Fibroblast of skin of scalp (primary cell): ENCODE measurements at regions not wholly inside any gene's neighbourhood (a gene's known extent, or its start where the extent isn't known, plus 50 kb on each side); places are given as distances from the start of the nearest gene placed in this dataset.
A peak's percentile ranks its signal among the peaks of the same experiment; 100 is the strongest.

Experiments
- DNase-seq: peaks from one replicate; pipeline ENCODE4 v3.0.0-alpha.2; 2013

DNA sequence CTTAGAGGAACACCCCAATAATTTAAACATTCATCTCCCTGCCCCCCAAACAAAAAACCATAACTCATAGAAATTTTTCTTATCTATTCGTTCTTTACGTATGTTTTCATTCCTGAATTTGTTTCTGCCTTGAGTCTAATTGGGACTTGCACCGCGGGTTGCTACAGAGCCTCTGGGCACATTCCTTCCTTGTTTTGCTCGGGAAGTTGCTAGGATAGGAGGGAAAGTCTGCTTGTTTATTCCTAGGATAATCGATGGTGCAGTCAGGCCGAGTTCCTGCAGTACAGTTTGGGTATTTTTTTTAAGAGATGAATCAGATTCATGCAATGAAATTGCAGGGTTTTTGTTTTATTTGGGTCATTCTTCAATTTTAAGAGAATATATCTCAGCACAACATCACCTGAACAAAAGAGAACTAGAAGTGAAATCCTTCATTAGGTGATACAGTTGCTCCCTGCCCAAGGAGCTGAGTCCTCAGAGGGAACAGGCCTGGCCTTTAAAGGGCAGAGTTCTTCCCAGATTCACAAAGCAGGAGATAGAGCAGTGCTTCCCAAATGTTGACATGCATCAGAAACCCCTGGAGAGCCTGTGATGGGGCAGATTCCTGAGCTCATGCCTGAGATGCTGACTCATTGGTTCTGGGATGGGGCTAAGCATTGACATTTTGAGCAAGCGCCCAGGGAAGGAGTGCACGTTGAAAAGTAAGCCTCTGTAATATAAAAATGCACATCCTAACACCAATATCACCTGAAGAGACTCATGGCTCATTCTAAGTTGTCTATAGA is 114.9 kb upstream of the FAM9B start:
- DNase-seq: peak; percentile 89

DNA sequence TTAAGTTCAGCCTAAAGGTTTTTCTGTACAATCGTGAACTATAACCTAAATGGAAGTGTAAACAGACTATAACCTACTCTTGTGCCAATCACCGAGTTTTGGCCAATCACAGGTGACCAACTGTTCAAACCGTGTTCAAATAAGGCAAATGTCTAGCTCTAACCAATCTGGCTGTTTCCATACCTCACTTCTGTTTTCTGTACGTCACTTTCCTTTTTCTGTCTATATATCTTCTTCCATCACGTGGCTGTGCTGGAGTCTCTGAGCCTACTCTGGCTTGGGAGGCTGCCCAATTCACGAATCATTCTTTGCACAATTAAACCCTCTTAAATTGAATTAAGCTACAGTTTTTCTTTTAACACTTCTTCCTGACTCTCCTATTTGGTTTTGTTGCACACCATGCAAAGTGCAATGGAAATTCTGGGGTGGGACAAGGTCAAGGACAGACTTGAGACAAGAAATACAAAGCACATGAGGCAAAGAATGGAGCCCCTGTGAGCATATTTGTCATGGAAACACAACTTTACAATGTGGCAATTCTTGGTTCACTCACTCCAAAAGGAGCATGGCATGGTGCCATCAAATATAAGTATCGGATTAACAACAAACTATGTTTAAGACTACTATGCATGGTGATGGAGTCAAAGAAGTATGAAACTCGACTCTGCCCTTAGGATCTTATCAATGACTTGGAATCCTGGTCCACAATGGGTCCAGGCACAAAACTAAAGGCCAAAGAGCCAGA is 115.7 kb upstream of the FAM9B start:
- DNase-seq: peak; percentile 66

DNA sequence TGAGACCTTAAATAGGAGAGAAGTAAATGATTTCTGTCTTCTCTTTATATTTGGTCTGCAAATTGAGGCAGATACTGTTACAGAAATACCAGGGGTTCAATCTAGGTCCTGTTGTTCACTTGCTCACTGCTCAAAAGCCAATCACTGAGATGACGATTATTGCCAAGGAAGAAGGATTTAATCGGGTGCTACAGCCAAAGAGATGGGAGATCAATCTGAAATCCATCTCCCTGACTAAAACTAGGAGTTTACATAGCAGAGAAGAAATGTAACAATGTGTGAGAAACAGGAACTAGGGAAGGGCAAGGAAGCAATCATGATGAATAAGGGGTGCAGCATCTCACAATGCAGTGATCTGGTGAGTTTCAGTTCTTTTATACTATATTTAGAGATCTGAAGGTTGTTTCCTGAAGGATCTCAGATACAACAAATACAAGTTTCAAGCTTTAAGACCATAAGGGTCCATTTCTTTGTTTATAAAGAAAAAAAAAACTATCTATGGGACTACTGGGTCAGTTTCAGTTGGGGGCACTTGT is 117.9 kb upstream of the FAM9B start:
- DNase-seq: no peak

DNA sequence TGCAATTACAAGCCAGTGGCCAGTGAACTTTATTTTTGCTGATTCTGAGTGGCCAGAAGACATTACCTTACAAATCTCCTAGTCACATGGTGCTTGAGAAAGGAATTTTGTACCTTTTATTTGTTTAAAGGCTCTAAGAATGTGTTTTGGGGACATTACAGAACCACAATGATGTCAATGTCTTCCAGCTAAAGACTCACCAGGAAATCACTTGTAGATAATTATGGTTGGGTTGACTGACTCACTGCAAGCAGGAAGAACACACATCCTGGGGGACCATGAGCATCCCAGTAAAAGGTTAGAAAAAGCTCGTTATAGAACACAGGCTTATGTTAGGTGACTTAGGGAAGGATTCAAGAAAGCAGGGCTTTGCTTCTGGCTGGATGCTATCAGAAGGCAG is 119.4 kb upstream of the FAM9B start:
- no peak for DNase-seq

DNA sequence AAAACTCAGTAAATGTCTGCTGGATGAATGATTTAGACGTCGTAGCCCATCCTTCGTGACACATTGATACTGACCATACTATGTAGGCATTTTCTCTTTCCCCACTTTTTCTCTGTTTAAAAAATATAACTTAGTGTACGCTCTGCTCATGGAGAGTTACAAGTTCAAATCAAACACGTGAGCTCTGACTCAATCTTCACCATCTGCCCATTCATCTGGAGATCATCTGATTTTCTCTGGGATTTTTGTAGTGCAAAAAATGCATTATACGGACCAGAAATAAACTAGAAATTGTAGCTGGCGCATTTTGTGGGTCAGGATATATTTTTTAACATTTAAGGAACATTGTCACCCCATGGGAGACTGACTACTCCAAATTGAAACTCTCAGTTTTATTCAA is 124.7 kb upstream of the FAM9B start:
- DNase-seq: no peak

DNA sequence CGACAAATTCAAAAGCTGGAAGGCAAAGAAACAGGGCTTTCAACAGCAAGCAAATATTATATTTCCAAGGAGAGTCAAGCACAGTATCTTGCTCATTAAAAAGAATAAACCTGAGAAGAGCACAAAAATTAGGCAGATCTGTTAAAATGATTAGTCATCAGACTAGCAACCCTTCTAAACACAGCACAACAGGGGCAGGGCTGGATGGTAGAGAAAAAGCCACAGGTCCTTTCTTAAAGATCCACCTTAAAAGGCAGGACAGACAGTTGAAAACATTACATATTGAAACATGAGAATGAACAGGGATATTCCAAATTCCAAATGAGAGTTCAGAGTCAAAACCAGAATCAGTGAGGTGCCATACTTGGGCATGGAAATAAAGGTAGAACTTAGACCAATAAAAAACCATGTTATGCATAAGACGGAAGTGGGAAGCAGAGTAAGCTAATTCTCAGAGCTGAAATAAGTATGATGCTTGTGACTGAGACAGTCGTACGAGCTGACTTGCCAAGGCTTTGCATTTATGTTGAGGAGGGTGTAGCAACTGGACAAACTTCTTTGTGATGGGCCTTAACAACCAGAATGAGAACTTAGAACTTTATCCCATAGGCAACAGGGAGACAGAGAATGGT is 126.9 kb upstream of the FAM9B start:
- DNase-seq: no peak

DNA sequence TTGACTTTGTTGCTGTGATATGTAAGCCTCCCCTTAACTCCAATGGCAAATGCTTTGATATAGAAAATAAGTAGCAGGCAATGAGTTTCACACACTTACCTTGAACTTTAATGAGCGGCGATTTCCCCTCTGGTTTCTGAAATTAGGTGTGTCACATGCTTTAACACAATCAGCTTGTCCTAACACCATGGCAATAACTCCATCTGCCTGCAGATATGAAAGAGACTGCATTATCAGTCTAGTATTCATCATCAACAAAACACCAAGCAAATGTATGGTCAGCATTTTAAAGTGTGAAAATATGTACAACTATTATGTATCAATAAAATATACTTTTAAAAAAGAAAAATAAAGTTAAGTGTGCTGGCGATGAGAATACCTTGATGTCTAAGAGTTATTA is 128.8 kb upstream of the FAM9B start:
- no peak for DNase-seq

DNA sequence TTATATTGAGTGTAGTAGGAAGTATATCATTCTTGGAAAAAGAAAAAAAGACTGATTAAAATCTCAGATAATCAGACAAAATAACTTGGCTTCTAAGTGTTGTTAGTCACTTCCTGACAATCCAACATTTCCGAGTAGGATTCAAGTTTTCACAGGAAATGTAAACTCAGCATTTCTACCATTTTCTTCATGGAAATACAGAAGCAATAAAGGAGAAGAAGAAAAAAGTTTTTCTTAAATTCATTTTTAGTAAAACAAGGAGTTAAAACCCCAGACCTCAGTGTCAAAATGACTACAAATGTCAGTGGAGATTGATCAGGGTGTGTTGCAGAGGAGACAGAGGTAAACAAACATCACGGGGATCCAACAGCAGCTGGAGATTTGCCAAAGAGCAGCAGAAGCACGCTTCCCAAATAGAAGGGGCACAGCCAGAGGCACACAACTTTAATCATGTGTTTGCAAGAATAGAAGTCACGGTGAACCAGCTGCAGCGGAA is 129.3 kb upstream of the FAM9B start:
- no peak for DNase-seq

DNA sequence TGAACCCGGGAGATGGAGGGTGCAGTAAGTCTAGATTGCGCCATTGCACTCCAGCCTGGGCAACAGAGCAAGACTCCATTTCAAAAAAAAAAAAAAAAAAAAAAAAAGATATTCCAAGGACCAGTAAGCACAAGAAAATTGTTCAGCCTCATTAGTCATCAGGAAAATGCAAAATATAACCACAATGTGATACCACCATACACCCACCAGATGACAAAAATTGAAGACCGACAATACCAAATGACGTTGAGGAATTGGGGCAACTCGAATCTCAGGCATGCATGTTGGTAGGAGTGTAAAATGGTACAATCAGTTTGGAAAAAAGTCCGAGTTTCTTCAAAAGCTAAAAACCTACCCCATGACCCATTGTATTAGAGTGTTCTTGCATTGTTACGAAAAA is 130.2 kb upstream of the FAM9B start:
- DNase-seq: no peak

DNA sequence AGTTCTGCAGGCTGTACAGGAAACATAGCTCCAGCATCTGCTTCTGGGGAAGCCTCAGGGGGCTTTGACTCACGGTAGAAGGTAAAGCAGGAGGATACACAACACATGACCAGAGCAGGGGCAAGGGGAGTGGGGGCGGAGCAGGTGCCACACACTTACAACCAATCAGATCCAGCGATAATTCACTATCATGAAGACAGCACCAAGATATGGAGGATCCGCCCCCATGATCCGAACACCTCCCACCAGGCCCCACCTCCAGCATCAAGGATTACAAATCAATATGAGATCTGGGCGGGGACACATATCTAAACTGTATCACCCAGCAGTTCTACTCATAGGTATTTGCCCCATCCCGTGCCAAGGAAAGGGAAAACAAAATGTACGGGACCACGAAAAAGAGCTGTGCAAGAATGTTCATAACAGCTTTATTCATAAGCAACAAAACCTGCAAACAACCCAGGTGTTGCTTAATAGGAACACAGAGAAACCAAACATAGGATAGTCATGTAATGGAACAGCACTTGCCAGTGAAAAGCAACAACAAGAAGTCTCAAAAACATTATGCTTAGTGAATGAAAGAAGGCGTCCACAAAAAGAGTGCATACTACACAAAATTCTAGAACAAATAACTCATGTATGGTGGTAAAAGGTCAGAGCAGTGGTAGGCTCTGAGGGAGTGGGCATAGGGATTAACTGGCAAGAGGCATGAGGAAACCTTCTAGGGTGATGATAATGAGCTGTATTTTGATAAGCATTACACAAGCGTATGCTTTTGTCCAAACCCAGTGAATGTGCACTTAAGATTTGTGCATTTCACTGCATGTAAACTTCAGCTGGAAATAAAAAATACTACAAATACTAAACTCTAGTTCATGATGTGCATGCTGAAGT is 130.9 kb upstream of the FAM9B start:
- no peak for DNase-seq

DNA sequence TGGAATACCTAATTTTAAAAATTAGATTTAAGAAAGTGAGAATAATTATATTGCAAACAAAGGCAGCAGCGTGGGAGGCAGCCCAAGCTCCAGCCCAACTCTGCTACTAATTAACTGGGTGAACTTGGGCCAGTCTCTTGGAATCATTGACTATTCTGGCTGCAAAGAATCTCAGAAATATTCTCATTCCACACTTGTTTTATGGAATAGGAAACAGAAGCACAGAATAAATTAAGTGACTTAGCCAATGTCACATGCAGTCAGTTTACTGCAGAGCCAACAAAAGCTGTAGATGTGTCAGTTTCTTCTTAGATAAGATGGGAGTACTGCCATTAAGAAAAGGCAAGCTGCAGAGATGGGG is 132.6 kb upstream of the FAM9B start:
- DNase-seq: no peak

DNA sequence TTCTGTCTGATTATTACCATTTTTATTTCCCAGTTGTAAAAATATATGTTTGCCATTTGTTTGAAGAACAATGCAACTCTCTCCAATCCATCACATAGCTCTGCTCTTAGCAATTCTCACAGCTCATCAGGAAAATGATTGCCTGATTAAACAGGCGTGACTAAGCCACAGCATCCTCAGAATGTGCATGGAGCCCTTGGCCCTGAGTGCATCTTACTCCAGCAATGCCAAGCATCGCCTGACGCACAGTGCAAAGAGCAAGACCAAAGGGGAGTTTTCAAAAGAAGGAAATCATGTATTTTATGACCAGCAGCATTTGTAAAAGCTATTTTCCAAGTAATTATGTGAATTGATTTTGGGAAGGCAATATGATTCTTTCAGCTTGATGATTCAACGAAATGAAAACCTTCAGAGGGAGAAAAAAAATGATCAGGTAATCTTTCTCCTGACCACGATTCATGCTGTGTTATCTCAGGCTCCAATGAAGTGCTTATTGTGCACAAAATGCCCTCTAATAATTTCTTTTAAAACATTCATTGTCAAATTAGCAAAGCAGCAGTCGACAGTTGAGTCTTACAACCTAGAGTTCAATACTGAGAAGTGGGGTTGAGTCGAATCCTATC is 138.0 kb upstream of the FAM9B start:
- DNase-seq: peak; percentile 37

DNA sequence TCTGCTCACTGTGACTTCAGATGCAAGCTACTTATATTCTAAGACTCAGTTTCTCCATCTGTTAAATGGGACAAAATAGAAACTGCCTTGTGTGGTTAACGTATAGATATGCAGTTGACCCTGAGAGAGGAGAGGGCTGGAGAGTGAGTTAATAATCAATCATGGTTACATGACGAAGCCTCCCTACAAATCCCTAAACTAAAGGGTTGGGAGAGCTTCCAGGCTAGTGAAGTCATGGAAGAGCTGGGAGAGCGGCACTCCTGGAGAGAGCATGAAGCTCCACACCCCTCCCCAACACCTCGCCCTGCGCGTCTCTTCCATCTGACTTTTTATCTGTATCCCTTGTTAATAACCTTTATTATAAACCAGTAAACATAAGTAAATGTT is 138.5 kb upstream of the FAM9B start:
- DNase-seq: no peak

DNA sequence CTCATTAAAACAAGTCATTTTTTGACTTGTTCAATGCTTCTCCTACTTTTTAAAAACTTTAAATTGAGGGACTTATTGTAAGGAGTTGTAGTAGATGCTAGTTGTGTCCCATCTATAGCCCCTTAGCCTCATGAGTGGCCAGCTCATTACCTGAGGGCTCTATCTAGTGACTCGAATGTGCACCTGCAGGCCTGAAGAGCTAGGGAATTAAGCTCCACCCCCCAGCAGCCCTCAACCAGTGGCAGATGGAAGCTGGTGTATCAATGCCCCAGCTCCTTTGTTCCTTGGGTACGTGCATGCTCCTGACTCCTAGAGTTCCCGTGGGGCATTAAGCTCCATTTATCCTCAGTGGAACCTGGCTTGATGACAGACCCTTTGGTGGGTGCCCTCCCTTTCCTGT is 146.7 kb upstream of the FAM9B start:
- DNase-seq: no peak

DNA sequence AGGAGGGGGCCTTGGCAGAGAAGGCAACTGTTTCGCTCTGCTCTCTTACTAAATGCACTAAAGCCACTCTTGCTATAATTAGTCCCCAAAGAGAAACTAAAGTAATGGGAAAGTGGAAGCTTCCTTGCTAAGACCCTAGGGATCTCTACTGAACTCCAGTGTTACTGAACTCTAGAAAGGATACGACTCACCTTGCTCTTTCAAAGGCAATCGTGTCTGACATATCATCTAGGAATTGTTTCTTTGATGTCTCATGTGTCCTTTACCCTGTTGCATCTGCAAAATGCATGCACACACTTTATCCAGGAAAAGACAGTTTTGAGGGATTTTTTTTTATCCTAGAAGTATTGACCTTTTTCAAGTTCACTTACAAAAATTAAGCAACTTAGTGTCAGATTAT is 148.1 kb upstream of the FAM9B start:
- no peak for DNase-seq

DNA sequence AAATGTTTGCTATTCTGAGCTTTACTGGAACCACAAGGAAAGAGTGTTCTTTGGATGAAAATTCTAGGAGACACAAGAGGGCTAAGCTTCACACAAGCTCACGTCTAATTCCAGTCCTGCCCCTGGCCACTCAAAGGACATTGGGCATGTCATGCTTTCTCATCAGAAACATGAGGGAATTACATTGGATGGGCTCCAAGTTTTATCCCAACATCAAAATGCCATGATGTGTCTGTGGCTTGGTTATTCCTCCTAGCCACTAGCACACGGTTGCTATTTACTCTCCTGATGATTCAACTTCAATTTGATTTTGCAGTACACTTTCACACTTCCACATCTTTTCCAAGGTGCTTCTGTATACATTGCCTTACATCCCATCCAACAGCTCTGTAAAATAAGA is 149.6 kb upstream of the FAM9B start:
- DNase-seq: no peak

DNA sequence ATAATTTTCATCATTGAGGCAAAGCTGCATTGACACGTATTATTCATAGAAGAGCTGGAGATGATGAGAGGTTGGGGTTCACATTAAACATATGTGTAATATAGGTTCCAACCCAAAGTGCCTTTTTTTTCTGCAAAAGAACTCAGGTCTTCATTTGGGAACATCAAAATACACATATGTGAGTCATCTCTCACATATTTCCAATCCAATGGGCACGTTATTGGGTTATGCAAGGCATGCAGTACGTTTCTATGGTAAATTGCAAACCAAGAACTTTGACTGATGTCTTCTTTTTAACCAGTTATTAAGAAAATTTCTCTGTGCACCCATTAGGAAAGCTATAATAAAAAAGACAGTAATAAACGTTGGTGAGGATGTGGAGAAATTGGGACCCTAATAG is 150.3 kb upstream of the FAM9B start:
- DNase-seq: no peak

DNA sequence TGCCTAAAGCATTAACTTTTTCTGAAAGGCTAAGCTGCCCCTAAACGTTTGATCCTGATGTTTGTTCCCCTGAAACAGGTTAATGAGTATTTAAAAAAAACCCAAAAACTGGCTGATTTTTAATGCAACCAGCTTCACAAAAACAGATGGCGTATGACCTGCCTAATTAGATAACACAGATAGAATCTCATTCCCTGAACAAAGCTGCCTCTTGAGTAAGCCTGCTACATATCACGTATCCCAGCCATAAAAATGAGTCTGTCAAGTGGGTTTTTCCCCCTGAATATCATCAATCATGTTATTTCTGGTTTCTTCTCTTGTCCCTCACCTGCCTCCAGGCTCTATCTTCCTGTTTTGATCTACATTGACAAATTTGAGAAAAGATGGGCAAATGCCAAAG is 154.2 kb upstream of the FAM9B start:
- no peak for DNase-seq

DNA sequence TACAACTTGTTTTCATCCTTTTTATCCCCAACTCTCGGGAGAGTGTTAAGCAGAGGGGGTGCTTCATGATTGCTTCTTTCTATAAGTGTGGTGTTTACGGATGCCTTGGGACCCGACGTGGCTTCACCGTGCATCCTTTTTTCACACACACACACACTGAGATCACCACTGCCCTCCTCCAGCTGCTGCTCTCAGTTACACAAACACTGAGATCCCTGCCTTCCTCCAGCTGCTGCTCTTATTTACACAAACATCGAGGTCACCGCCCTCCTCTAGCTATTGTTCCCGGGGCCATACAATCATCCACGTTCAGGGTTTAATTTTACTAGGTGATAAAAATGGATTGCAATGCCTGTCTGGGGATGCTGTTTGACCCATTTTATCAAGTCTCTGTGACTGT is 155.4 kb upstream of the FAM9B start:
- DNase-seq: no peak

DNA sequence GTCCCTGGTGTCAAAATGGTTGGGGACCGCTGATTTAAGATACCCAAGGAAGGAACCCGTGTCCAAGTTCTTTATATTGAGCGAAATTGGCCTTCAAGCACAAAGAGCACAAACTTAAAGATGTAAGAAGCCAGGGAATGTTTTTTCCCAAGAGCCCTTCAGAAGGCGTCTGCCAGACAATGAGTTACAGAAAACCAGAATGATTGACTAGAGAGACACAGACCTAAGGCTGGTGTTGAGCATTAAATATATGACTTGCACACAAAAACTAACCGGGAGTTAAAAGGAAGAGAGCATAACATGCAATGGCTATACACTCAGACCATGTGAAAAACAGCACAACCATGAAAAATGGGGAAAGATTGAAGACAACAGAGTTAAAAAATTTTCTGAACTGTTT is 157.5 kb upstream of the FAM9B start:
- no peak for DNase-seq

DNA sequence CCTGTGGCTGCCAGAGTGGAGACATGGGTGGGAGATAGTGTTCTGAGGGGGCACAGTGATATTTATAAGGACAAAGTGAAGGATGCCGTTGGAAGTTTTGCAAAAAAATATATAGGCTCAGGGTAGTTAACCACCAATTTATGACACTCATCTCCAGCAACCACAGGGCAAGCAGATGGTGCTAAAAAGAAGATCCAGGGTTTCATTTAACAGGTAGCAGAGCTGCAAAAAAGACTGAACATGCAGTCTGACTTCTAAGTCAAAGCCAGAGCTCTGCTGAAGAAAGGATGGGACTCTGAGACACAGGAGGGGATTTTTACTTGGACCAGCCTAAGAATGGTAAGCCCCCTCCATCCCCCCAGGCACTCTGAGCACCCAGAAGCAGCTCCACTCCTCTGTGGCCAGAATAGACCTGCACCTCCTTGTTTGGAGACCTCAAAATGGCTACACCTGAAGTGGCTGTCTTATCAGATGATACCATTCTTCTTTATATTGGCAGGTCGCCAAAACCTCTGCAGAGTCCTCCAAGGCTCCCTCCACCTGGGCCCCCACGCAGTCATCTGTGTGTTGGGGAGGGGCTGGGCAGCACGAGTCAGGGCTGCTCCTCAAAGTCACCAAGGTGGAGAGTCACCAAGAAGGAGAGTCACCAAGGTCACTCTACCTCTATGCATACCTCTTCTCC is 161.4 kb upstream of the FAM9B start:
- no peak for DNase-seq
